NCI-H1417 treated with DMSO at 0.1 percent for 48 hours (cell line): ENCODE measurements at regions not wholly inside any gene's neighbourhood (a gene's known extent, or its start where the extent isn't known, plus 50 kb on each side); places are given as distances from the start of the nearest gene placed in this dataset.
A peak's percentile ranks its signal among the peaks of the same experiment; 100 is the strongest.

ENCODE experiments used
- DNase-seq: peaks from one replicate; lab custom pipeline; 2025; lab: John Stamatoyannopoulos, UW

DNA sequence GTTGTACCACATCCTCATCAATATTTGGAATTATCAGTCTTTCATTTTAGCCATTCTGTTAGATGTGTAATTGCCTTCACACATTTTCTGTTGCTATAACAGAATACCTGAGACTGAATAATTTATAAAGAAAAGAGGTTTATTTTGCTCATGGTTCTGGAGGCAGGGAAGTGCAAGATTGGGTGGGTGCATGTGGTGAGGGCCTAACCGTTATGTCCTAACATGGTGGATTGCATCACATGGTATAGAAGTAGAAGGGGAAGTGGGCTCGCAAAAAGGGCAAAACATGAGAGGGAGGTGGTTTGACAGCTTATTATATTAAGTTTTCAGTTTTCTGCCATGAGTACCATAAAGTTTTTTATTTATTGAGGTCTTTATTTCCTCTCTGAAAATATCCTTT, 452.0 kb downstream of the ARL4A start:
- DNase-seq: no peak

DNA sequence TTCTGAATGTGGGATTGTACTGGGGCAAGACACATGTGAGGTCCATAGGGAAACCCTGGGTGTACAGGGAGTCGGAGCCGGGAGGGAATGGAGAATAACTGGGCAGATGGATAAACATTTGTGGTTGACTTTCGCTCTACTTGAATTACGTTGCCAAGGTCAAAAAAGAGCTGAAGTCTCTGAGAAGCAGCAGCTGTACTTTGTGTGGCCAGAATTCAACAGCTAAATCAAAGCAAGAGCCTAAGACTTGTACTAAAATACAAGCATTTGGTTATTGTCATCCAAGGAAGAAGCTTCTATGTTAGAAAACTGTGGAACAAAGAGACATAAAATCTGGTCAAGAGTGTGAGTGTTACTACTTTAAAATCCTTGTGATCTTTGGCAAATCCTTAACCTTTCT, 457.2 kb downstream of the ARL4A start:
- no peak for DNase-seq

DNA sequence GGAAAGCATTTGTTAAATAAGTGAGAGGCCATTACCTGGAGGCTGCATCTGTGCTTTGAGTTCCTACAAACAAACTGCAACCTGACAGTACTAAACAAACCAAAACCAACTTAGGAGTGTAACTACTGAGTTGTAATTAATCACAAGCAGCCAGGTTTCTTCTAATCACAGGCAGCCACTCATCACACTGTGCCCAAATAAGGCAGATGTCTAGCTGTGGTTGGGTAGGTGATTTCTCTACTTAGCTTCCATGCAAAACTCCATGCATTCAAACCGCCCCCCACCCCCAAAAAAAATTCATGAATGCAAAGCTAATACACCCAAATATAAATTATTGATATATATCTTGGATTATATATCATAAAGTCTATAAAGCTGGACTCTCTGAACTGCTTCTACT, 461.1 kb downstream of the ARL4A start:
- no peak for DNase-seq

DNA sequence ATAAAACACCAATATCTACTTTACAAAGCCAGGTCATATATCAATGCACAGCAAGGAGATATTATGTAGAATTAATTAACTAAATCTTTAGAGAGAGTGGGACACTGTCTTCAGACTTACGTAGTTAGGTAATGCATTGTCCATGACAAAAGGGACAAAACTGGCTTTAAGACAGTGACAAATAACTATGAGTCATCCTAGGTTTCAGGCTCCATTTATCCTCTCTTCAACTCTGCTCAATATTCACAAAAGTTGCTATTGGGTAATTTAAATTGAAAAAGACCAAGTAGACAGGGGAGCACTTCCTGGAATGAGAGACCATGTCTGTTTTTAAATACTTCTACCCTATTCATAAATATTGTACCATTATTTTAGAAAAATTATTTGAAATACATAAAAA, 464.5 kb downstream of the ARL4A start:
- DNase-seq: no peak

DNA sequence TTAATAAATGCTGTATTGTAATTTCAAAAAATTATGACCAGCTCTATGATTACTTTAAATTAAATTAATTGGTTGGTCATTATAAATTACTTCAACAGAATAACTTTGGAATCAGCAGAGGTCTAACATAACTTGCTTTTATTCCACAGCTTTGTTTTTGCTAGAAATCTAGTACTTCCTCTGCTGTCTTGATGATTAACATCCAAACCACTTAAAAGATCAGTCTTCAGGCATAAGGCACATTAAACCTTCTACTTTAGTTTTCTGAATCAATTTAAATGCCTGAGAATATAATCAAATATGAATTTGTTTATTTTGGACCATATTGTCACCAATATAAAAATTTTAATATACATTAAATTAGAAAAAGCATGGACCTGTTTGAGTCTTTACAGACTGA, 465.3 kb downstream of the ARL4A start:
- no peak for DNase-seq

DNA sequence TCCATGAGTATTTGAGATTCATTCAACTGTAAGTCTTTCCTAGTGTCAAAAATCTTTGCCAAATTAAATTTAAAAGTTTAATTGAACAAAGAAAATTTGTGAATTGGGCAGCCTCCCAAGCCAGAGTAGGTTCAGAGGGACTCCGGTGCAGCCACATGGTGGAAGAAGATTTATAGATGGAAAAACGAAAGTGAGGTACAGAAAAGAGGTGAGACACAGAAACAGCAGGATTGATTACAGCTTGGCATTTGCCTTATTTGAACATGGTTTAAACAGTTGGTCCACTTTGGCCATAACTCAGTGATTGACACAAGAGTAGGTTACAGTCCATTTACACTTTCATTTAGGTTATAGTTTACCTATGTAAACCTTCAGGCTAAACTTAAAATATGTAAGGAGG, 465.8 kb downstream of the ARL4A start:
- no peak for DNase-seq

DNA sequence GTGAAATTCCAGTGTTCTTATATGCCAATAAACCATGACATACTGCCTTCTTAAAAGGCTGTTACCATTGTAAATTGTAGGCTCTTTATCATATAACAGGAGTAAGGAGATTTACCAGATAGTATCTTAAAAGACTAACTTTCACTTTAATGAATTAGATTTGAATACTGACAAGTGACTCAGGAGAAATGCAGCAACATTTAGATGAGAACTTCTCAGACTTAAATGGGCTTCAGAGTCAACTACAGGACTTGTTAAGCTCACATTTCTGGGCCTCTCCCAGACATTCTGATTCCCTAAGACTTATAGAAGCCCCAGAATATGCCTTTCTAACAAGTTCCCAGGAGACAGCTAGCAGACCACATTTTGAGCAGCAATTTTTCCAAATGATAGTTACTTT, 466.3 kb downstream of the ARL4A start:
- DNase-seq: no peak

DNA sequence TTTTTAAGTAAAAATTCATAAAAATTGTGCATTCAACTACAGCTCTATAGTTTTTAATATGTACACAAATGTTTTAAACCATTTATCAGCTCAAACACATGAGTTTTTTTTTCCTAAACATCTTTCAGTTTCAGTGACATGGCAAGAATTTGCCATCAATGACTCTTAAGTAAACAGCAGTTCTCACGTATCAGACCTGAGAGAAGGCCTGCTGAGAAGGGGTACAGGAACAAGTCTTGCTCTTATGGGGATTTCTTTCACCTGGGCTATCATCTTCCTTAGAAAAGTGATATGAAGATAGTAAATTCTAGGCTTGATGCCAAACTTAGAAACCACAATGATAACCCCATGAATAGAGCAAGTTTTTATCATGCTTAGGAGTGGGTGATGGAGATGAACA, 467.8 kb downstream of the ARL4A start:
- DNase-seq: no peak

DNA sequence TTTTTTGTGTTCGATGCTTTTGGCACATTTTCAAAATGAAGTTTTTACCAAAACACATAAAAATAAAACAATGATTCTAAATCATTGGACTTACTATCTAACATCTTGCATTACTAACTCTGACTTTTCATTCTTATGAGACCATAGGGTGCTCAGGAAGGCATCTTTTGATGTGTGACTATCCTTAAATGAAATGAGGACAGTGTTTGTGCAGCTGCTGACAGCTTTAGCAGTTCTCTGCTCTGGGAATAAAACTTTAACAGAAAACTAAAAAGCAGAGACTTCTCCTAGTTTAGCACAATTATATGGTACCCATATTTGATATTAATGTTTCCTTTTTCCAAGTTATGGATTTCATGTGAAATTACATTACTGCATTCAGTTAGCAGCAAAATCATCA, 471.6 kb downstream of the ARL4A start:
- DNase-seq: no peak

DNA sequence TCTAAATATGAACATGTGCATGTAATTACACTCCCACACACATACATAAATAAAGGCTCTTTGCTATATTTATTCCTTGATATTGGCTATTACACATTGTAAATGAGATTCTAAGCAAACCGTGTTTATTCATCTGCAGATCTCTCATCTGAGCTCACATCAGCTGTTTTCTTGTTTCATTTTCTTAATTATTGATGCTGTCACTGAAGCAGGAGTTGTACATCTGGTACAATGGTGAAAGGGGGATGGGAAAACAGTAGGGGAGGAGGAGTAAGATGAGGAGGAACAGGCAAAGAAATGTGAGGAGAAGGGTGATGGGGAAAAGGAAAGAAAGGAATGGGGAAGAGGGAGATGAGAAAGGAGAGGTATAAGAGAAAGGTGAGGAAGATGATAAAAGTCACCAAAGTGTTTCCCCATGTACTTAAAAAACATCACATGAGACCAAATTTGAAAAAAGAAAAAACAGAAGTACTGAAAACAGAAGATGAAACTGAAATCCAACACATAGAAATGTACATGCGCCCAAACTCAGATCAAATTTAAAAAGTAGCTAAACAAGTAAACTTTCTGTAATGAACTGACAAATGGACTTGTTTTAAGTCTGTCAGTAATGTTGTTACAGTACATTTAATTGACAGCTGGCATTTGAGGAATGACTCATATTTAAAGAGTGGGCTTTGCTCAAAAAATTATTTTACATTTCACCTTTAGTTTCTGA, 472.2 kb downstream of the ARL4A start:
- no peak for DNase-seq

DNA sequence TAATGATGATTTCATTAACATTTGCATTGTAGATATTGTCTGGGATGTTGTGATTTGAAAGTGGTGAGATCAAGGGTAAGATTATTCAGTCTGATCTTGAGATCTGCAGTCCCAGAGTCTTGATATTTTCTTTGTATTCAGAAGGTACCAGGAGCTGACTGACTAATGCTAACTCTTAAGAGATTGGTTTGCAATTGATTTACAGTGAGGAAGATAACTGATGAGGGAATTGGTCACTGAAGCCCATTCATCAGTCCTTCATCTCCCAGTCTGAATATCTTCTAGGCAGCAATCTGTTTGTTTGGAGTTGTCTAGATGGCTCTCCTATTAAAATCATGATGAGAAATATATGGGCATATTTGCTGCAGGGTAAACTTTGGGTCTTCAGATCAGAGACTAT, 473.7 kb downstream of the ARL4A start:
- DNase-seq: no peak

DNA sequence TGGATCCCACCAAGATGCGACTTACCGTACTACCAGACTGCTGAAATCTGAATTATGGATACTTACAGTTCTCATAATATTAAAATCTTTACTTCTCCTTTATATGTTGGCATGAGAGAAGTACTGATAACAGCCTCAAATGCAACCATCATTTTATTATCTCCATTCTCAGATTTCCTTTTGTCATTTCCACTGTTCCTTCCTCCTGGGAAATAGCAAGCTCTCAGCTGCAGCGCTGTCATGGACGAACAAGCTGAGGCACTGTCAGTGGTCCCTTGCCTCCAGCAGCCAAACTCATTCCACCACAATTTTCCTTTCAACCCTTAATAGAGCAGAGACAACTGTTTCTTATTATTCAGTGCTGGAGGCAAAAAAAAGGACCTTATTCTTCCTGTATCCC, 478.4 kb downstream of the ARL4A start:
- DNase-seq: no peak

DNA sequence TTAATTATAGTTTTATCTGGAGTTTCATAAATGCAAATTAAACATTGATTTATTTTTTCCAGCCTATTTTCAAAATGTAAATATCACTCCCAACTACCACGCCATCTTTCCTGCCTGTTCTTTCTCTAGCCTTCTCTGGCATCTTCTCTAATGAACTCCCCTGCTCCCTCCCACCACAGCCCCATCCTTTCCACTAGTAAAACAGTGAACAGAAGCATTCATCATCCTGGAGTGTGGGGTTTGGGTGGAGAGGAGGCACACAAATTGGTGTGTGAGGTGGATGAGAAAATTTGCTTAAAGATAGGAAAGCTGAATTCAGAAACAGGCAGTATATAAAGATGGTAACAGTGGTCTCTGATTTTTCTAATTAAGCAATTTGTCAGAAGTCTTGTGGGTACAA, 479.4 kb downstream of the ARL4A start:
- DNase-seq: no peak

DNA sequence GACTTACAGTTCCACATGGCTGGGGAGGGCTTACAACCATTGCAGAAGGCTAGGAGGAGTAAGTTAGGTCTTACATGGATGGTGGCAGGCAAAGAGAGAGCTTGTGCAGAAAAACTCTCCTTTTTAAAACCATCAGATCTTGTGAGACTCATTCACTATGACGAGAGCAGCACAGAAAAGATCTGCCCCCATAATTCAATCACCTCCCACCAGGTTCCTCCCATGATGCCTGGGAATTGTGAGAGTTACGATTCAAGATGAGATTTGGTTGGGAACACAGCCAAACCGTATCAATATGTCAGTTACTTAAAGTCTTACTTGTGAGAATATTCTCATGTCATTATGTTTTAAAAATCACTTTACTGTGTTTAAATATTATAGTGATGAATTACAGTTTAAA, 481.9 kb downstream of the ARL4A start:
- DNase-seq: no peak

DNA sequence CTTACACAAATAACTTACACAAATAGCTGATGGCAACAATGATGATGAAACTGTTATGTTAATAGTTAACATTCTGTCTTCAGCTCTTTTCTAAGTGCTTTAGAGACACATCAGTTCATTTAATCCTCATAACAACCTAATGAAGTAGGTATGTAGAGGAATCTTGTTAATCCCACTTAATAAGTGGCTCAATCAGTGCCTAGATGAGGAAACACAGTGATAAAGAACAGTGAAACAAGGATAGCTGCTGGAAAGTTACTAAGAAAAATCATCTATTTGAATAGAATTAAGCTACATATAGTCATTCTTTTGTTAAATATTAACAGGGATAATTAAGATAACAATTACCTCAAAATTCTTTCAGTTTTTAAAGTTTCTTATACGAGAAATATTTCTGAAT, 487.6 kb downstream of the ARL4A start:
- DNase-seq: no peak

DNA sequence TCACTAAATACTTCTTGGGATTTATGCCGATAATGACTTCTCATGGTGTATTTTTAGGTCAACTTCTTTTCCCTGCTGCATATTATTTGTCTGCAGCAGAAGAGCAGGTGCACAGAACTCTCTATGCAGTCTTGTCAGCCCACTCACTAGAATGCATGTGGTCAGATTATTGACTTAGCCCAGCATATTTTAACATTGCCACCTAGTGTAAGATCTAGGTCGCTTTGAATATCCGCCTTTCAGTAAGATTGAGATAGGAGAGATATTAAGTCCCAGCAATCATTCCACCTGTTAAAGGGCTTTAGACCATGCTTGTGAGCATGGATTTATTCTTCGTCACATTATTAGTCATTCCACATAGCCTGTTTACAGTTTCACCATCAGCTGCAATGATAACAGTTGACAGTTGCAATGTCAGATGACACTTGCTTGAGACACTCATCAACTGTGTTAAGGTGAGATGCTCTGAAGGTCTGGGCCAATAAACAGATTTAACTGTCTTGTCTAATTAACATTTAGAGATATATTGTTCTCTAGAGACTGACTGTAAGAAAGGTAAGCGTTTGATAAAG, 491.7 kb downstream of the ARL4A start:
- no peak for DNase-seq

DNA sequence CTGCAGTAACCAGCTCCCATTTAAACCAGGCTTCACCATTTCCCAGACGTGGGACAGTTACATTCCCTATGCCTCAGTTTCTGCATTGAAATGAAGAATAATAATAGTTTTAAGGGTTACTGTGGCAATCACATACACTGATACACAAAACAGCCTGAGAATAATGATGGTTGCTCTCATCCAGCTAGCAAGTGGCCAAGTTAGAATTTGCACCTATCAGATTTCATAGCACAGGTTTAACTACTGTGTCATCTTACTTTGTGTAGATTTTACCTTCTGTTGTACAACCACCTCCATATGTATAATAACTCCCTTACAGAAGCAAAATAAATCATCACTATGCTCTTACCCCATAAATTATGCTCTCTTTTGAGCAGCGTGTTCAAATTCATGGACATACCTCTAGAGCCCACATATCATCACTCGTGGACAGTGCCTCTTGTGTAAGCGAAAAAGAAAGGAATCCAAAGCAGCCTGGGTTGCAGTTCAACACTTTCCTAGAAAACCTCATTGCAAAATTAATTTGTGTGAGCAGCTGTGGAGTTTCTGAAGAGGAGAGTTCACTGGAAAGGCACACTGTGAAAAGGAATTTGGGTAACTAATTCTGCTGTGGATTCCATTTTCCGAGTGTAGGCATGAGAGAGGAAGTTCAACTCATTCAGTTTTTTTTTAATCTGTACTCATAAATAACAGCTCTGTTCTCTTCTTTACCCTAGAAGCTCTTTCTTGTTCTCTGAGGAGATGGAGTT, 492.5 kb downstream of the ARL4A start:
- DNase-seq: no peak

DNA sequence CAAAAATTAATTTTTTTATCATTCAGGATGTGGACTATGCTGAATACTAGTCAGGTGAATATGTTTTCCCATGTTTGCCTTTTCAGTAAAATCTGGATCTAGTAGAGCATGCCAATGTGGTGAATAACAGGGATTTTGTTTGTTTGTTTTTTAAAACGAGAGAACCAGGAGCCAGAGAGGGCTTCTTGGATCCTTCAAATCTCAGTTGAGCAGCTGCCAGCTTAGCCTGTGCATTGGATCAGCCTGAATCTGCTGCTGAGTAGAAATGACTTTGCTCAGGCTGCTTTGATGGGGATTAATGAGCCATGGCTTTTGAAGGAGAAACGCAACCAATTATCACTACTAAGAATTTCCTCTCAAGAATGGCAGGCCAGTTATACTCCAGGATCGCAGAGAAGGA, 493.8 kb downstream of the ARL4A start:
- peak; percentile 15 for DNase-seq

DNA sequence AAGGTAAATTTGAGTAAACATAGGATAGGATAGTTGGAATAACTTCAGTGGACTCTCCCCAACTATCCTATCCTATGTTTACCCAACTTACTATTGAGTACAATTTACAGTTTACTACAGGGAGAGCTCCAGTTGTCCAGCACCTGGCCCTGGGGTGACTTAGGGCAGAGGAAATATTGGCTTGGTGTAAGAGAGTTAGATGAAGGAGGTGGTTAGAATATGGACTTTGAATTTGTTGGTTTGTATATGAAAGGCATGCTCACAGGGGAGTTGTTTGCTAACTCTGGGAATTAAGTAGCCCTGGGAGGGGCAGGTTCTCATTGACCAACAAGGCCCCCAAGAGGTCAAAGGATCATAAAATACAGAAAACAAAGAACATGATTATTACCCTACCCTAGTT, 497.7 kb downstream of the ARL4A start:
- DNase-seq: no peak

DNA sequence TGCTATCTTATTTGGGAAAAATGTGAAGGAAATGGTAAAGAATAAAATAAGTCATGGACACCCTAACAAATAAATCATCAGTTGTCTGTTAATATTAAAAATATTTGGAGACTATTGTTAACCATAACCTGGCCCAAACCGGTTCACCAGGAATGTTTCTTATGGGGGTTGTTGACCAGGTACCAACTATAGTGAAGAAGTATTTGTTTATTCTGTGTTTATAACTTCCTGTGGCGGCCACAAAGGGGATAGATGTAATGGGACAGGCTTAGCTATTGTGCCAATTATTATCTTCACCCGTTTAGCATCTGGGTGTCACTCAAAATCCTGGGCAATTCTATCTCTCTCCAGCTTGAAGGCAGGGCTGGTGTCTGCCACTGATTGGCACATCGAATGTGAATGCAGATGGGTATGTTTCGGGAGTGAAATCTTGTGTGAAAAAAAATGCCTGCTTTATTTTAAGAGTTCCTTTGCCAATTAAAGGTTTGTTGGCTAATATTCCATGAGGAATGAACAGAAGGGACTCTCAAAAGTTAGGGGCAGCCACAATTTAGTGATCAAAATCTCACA, 500.9 kb downstream of the ARL4A start:
- no peak for DNase-seq

DNA sequence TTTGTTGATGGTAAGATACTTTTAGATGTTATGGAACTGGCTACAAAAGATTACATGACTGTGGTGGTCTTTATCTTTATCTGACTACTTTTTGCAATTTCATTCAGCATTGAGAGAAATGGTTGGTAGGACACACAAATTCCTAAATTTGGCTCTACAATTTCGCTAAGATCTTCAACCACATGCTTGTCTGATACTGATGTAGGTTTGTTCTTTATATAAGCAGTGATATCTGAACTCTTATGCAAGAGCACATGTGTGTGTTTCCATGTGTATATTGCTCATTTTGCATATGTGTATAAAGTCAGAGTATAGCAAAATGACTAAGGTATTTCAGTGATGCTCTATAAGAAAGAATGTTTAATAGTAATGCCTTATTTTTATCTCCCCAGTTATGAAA, 501.5 kb downstream of the ARL4A start:
- no peak for DNase-seq

DNA sequence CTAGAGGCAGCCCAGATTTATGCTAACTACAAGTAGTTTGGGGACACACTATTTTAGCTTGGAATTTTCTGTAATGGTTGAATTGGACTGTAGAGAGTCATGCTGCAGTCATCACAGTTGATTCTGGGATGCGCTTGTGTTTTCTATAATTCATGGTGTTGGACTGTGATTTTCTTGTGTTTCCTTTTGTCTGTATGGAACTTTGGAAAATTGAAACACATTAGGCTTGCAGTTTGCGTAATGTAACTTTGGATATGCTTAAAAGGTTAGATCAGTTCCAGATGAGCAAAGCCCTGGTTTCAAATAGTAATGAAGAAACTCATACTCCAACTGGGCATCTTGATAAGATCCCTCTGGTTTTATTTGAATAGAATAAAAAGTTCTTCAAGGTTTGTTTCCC, 502.2 kb downstream of the ARL4A start:
- no peak for DNase-seq

DNA sequence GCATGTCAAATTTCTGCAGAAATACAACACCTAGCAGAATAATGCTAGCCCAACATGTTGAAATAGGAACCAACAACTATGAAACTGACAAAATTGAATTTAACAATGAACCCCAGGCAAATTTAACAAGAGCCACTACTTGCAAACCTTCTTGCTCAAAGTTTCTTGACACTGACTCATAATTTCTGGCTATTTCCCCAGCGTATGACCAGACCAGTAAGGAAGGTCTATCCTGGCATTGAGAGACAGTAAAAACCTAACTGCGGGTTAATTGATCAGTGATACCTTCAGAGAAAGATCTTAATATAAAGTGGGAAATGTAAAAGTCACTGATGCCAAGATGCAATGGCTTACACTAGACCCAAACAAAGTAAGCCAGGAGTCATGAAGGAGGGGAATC, 510.1 kb downstream of the ARL4A start:
- DNase-seq: no peak
